ENCODE measurements at regions not wholly inside any gene's neighbourhood (a gene's known extent, or its start where the extent isn't known, plus 50 kb on each side); places are given as distances from the start of the nearest gene placed in this dataset.

DNA sequence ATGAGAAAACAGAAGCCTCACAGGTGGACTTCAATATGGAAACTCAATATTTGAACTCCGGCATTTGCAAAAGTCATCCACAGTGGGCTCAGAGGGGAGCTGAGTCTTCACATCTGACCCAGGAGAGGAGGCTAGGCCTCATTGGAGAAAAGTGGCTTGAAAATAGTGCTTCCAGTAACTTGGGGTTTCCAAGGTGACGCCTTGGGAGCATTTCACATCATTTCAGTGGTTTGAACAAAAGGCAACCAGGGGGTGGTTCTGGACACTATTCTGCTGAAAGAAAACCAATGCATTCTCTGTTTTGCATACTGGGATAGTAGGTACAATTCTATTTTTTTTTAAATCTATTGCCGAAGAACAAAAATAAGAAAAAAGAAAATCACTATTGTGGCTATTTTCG, 599.2 kb upstream of the POM121L12 start:
- Mint-ChIP-seq H3K9me3 (ENCODE audit: low read depth, unreplicated experiment) (peaks cover 11% of the 10 kb centered on the region), H3K27ac (ENCODE audit: unreplicated experiment) (no peak overlapping the region), H3K4me1 (ENCODE audit: low read depth, unreplicated experiment) (no peaks in the 10 kb centered on the region), H3K27me3 (ENCODE audit: unreplicated experiment) (no peaks in the 10 kb centered on the region), H3K4me3 (ENCODE audit: low read depth, unreplicated experiment) (no peak overlapping the region), H3K36me3 (ENCODE audit: insufficient read depth, unreplicated experiment) (no peaks in the 10 kb centered on the region)
- intact Hi-C loops (cut with micrococcal nuclease; ENCODE audit: unreplicated experiment): no loop called here
- BruUV-seq (replicated peaks): no TSS peak
- CTCF ChIA-PET: no interaction called here
- no peak for TF ChIP-seq CTCF (IDR thresholded peaks at IDR 0.05; ENCODE audit: unreplicated experiment)
- no peak for DNase-seq

DNA sequence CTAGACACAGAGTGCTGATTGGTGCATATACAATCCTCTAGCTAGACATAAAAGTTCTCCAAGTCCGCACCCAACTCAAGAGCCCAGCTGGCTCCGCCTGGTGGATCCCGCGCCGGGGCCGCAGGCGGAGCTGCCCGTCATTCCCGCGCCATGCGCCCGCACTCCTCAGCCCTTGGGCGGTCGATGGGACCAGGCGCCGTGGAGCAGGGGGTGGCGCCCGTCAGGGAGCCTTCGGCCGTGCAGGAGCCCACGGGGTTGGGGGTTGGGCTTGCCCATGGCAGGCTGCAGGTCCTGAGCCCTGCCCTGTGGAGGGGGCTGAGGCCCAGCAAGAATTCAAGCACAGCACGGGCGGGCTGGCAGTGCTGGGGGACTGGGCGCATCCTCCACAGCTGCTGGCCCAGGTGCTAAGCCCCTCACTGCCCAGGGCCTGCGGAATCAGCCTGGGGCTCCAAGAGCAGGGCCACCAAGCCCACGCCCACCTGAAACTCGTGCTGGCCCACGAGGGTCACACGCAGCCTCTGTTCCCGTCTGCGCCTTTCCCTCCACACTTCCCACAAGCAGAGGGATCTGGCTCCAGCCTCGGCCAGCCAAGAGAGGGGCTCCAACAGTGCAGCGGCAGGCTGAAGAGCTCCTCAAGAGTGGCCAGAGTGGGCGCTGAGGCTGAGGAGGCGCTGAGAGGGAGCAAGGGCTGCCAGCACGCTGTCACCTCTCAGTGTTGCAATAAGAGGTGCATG, 604.2 kb upstream of the POM121L12 start:
- no TSS peak for BruUV-seq (replicated peaks)
- H3K9me3 Mint-ChIP-seq (ENCODE audit: low read depth, unreplicated experiment): peaks cover 21% of the 10 kb centered on the region
- DNase-seq: no peak
- H3K36me3 Mint-ChIP-seq (ENCODE audit: insufficient read depth, unreplicated experiment): no peaks in the 10 kb centered on the region
- H3K4me3 Mint-ChIP-seq (ENCODE audit: low read depth, unreplicated experiment): no peak overlapping the region
- no peaks in the 10 kb centered on the region for H3K27me3 Mint-ChIP-seq (ENCODE audit: unreplicated experiment)
- intact Hi-C loops (cut with micrococcal nuclease; ENCODE audit: unreplicated experiment): no loop called here
- CTCF ChIA-PET: no interaction called here
- no peaks in the 10 kb centered on the region for H3K4me1 Mint-ChIP-seq (ENCODE audit: low read depth, unreplicated experiment)
- TF ChIP-seq CTCF (IDR thresholded peaks at IDR 0.05; ENCODE audit: unreplicated experiment): no peak
- H3K27ac Mint-ChIP-seq (ENCODE audit: unreplicated experiment): no peak overlapping the region

- no peak for DNase-seq
- Mint-ChIP-seq H3K4me1 (ENCODE audit: low read depth, unreplicated experiment) (no peaks in the 10 kb centered on the region), H3K27me3 (ENCODE audit: unreplicated experiment) (no peaks in the 10 kb centered on the region), H3K9me3 (ENCODE audit: low read depth, unreplicated experiment) (peaks cover 9% of the 10 kb centered on the region), H3K4me3 (ENCODE audit: low read depth, unreplicated experiment) (no peak overlapping the region), H3K36me3 (ENCODE audit: insufficient read depth, unreplicated experiment) (no peaks in the 10 kb centered on the region), H3K27ac (ENCODE audit: unreplicated experiment) (no peak overlapping the region)
- CTCF ChIA-PET: no interaction called here
- TF ChIP-seq CTCF (IDR thresholded peaks at IDR 0.05; ENCODE audit: unreplicated experiment): no peak
- intact Hi-C loops (cut with micrococcal nuclease; ENCODE audit: unreplicated experiment): no loop called here
- no TSS peak for BruUV-seq (replicated peaks)
Measured at GRCh38 chr7:52423251-52423650, 612.2 kb upstream of the POM121L12 start.

DNA sequence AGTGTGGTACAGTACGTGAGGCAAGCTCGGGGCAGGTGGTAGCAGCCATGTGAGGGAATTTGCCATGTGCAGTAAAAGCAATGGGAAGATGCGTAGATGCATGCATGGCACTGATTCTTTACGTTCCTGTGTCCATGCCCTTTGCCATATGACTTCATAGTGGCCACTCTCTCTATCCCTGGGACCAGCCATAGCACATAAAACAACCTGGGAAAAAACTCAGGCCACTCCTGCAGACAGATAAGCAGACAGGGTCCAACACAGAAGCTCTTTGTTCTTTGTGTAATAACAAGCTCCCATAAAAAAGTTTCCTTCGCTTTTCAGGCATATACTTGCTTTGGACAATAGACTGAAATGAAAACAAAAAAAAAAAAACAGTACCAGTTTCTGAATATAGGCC, 622.4 kb upstream of the POM121L12 start:
- H3K27me3 Mint-ChIP-seq (ENCODE audit: unreplicated experiment): no peaks in the 10 kb centered on the region
- H3K4me3 Mint-ChIP-seq (ENCODE audit: low read depth, unreplicated experiment): no peak overlapping the region
- H3K4me1 Mint-ChIP-seq (ENCODE audit: low read depth, unreplicated experiment): no peaks in the 10 kb centered on the region
- no peak overlapping the region for H3K27ac Mint-ChIP-seq (ENCODE audit: unreplicated experiment)
- DNase-seq: no peak
- peaks cover 12% of the 10 kb centered on the region for H3K9me3 Mint-ChIP-seq (ENCODE audit: low read depth, unreplicated experiment)
- H3K36me3 Mint-ChIP-seq (ENCODE audit: insufficient read depth, unreplicated experiment): no peaks in the 10 kb centered on the region
- no TSS peak for BruUV-seq (replicated peaks)
- CTCF ChIA-PET: no interaction called here
- intact Hi-C loops (cut with micrococcal nuclease; ENCODE audit: unreplicated experiment): no loop called here
- no peak for TF ChIP-seq CTCF (IDR thresholded peaks at IDR 0.05; ENCODE audit: unreplicated experiment)

All from Calu3 (cell line).